Adrenal gland (tissue), 5 donors: ENCODE measurements at regions not wholly inside any gene's neighbourhood (a gene's known extent, or its start where the extent isn't known, plus 50 kb on each side); places are given as distances from the start of the nearest gene placed in this dataset.

ENCODE experiments used
- CTCF ChIP-seq, 6 experiments: fragments of 450-650 bp in 4 of 6; fragments of 200-600 bp in 2 of 6; sonication (generic) in 1 of 6; IDR thresholded peaks; 1 replicate in 5 of 6; 2 replicates in 1 of 6; pipeline versions ENCODE4 v1.5.1 to v1.8.0; 2016 to 2021; ENCODE audit warnings: antibody characterized with exemption in 6 of 6, mild to moderate bottlenecking in 2 of 6, moderate library complexity in 1 of 6
- POLR2A ChIP-seq, 2 donors: fragments of 450-650 bp; IDR thresholded peaks; one replicate each; pipeline ENCODE4 v1.6.1; 2017; ENCODE audit warnings: antibody characterized with exemption in 2 of 2, mild to moderate bottlenecking in 2 of 2, moderate library complexity in 1 of 2
- donor health status: DM: no; HTN: no; CAD: no.

DNA sequence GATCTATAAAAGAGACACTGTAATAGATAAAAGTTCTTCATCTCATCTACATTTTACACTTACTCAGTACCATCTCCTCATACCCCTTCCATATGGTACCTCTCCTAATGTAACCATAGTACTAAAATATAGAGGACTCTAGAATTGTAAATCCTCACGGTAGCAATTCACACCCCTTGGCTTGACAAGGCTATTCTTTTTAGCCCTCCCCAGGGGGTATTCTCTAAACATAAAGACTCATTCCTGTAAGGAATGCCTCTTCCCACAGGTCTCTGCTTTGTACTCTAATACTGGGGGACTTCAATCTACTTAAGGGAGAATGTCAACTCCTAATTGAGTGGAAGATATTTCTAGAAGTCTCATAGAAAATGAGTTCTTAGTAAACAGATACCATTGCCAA, 85.9 kb downstream of the VIP start:
- TF ChIP-seq CTCF (IDR thresholded peaks at IDR 0.05) (no peak), POLR2A (IDR thresholded peaks at IDR 0.05) (no peak)
